Right lobe of liver (tissue), 6 donors: ENCODE measurements at regions not wholly inside any gene's neighbourhood (a gene's known extent, or its start where the extent isn't known, plus 50 kb on each side); places are given as distances from the start of the nearest gene placed in this dataset.

Experiments used
- ATAC-seq, 4 donors: fragments of 200-7000 bp; cut with Tn5 transposase; one replicate each; pipeline ENCODE4 v1.9.1; 2020; ENCODE audit warnings: mild to moderate bottlenecking in 4 of 4, moderate library complexity in 4 of 4
- DNase-seq, 3 donors: peaks; one replicate each; pipeline ENCODE4 v3.0.0-alpha.2; 2020
- H3K27ac ChIP-seq, 3 donors: fragments of 200-600 bp; one replicate each; pipeline ENCODE4 v1.8.0; 2022
- H3K27me3 ChIP-seq, 2 donors: fragments of 200-600 bp; one replicate each; pipeline ENCODE4 v1.8.0; 2022
- H3K36me3 ChIP-seq, 4 donors: fragments of 200-600 bp; sonication (generic) in 1 of 4; one replicate each; pipeline versions ENCODE4 v1.5.1 to v1.8.0; 2017 to 2022; ENCODE audit warnings: control low read depth in 1 of 4
- H3K4me1 ChIP-seq, 4 donors: fragments of 200-600 bp; sonication (generic) in 1 of 4; one replicate each; pipeline versions ENCODE4 v1.5.1 to v1.8.0; 2017 to 2022; ENCODE audit warnings: control low read depth in 1 of 4
- H3K4me3 ChIP-seq, 3 donors: fragments of 200-600 bp; one replicate each; pipeline ENCODE4 v1.8.0; 2022
- H3K9me3 ChIP-seq, 4 donors: fragments of 200-600 bp; sonication (generic) in 1 of 4; one replicate each; pipeline versions ENCODE4 v1.5.1 to v1.8.0; 2017 to 2022; ENCODE audit warnings: control low read depth in 1 of 4
- POLR2A ChIP-seq: fragments of 450-650 bp; IDR thresholded peaks from one replicate; pipeline ENCODE4 v1.6.1; 2017; ENCODE audit warnings: antibody characterized with exemption, mild to moderate bottlenecking
- WGBS: methylation state at CpG from one replicate; pipeline ENCODE4 v1.1.6; 2018; ENCODE audit warnings: low coverage, low lambda C conversion rate; ENCODE audit not compliant: insufficient coverage; ENCODE audit errors: missing lambda C conversion rate; 5-methylcytosine and 5-hydroxymethylcytosine counted together
- intact Hi-C, 2 donors: fragments of 100-400 bp; cut with DNase I; formaldehyde crosslinking; loops; one replicate each; pipeline versions ENCODE4 v1.11.2 to v1.14.1; 2022
- TF ChIP-seq, protein P1 (sequence below), 4 donors: fragments of 200-600 bp in 3 of 4; fragments of 450-650 bp in 1 of 4; IDR thresholded peaks; one replicate each; pipeline versions ENCODE4 v1.5.1 to v1.8.0; 2016 to 2022; ENCODE audit warnings: antibody characterized with exemption in 4 of 4, mild to moderate bottlenecking in 2 of 4
- donor health status: DM: no; HTN: yes; CAD: no.
- donor health status: DM: no; HTN: no; CAD: no.
- donor health status: DM: no; HTN: no; CAD: no.
- donor health status: DM: no; HTN: yes; CAD: no.
- donor health status: DM: no; HTN: yes; CAD: no.

DNA sequence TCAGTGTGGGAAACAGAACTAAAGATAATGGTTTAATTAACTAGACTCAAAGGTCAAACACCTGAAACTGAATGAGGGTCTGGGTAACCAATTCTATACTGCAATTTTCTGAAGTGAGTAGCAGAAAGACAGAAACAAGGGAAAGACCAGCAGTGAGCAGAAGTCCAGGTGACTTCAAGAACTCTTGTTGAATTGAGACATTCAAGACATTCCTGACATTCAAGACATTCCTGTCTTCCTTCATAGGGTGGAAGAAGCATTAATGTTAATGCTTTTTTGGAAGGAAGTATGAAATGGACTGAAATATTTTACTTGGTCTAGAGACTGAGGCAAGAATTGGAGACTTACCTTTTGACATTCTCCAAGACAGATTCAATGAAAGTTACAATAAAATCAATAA, 529.9 kb upstream of the MMS22L start:
- H3K9me3 ChIP-seq: no peaks in the 10 kb centered on the region
- no peak overlapping the region for H3K4me3 ChIP-seq
- DNase-seq: no peak
- no peaks in the 10 kb centered on the region for H3K4me1 ChIP-seq
- H3K36me3 ChIP-seq: no peaks in the 10 kb centered on the region
- TF ChIP-seq, protein P1, sequence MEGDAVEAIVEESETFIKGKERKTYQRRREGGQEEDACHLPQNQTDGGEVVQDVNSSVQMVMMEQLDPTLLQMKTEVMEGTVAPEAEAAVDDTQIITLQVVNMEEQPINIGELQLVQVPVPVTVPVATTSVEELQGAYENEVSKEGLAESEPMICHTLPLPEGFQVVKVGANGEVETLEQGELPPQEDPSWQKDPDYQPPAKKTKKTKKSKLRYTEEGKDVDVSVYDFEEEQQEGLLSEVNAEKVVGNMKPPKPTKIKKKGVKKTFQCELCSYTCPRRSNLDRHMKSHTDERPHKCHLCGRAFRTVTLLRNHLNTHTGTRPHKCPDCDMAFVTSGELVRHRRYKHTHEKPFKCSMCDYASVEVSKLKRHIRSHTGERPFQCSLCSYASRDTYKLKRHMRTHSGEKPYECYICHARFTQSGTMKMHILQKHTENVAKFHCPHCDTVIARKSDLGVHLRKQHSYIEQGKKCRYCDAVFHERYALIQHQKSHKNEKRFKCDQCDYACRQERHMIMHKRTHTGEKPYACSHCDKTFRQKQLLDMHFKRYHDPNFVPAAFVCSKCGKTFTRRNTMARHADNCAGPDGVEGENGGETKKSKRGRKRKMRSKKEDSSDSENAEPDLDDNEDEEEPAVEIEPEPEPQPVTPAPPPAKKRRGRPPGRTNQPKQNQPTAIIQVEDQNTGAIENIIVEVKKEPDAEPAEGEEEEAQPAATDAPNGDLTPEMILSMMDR (IDR thresholded peaks at IDR 0.05): no peak
- no peak for TF ChIP-seq POLR2A
- intact Hi-C loops: no loop called here
- ATAC-seq: no peak
- H3K27me3 ChIP-seq: no peaks in the 10 kb centered on the region
- no peak overlapping the region for H3K27ac ChIP-seq

DNA sequence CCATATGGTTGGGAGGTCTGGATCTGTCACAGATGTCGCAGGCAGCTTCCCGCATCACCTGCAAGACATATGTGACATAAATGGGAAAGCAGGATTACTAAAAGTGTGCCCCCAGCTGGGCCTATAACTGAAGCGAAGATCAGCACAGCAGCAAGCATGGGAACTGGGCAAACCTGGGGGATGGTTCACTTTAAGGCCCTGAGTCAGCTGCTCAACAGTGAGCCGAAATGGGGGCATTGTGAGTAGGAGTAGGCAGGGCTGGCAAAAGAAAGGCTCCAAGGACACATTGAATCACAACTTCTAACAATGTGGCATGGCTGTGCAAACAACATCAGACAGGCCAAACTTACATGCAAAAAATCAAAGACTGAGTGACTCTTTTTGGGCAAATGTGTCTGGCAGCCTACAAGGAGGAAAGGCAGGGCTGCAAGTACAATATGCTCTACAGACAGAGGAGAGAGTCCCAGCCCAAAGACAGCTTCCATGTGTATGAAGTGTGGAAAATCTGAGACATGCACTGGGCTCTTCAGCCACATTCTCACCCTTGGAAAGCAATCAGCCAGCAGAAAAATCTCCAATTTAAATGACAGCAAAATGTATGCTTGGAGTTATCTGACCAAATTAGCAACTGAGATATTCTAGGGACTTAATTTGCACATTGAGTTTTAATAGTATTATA, 531.0 kb upstream of the MMS22L start:
- Histone ChIP-seq H3K9me3 (no peaks in the 10 kb centered on the region), H3K27me3 (no peaks in the 10 kb centered on the region), H3K36me3 (no peaks in the 10 kb centered on the region), H3K4me3 (no peak overlapping the region), H3K27ac (no peak overlapping the region), H3K4me1 (no peaks in the 10 kb centered on the region)
- TF ChIP-seq, protein P1 (IDR thresholded peaks at IDR 0.05): no peak
- no peak for TF ChIP-seq POLR2A
- no peak for ATAC-seq
- intact Hi-C loops: no loop called here
- WGBS: 61% methylated on average over 4 of the region's 4 CpGs
- DNase-seq: no peak

DNA sequence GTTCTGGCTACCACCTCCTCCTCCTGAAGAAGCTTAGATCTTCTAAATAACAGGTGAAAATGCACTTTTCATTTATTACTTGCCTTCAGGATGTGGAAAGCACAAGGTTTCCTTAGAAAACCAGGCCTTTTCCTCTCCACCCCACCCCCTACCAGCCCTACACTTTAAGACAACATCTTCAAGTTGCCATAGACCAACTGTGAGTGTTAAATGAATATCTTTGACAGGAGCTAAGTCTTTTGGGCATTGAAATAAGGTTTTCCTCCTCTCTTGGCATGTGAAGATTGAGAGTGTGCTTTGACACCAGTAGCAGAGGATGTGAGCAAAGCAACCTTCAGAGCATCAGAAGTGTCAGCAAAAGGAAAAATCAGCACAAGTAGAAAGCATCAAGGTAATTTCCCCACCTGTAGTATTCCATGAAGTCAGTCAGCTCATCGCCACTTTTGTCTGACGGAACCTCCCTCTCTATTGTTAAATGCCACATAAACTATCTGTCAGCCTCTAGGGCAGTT, 532.3 kb upstream of the MMS22L start:
- H3K9me3 ChIP-seq: no peaks in the 10 kb centered on the region
- intact Hi-C loops: no loop called here
- H3K27me3 ChIP-seq: no peaks in the 10 kb centered on the region
- H3K4me1 ChIP-seq: no peaks in the 10 kb centered on the region
- H3K4me3 ChIP-seq: no peak overlapping the region
- DNase-seq: no peak
- ATAC-seq: no peak
- H3K27ac ChIP-seq: no peak overlapping the region
- 100% methylated on average over 2 of the region's 2 CpGs for WGBS
- TF ChIP-seq, protein P1 (IDR thresholded peaks at IDR 0.05): no peak
- TF ChIP-seq POLR2A: no peak
- no peaks in the 10 kb centered on the region for H3K36me3 ChIP-seq

DNA sequence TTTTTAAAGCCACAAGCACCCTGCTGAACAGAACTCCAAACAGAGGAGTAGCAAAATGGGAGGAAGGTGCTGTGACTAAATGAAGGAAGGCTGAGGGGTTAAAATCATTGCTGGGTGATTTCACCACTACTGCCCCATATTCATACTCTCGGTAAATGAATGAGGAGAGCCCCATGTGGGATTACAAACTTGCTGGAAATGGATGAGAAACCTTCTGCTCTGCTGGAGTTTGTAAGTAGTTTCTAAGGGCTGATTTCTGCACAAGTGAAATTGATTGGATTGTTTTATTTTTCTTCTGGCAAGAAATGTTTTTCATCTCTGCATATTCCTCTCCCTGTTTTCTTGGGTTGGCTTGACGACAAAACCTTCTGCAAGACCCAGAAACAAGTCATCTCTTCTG, 533.5 kb upstream of the MMS22L start:
- no peaks in the 10 kb centered on the region for H3K36me3 ChIP-seq
- WGBS: 32% methylated on average over 2 of the region's 2 CpGs
- no peak for TF ChIP-seq POLR2A
- TF ChIP-seq, protein P1 (IDR thresholded peaks at IDR 0.05): no peak
- H3K4me1 ChIP-seq: no peaks in the 10 kb centered on the region
- intact Hi-C loops: no loop called here
- H3K27me3 ChIP-seq: no peaks in the 10 kb centered on the region
- H3K9me3 ChIP-seq: no peaks in the 10 kb centered on the region
- H3K4me3 ChIP-seq: no peak overlapping the region
- no peak overlapping the region for H3K27ac ChIP-seq
- ATAC-seq (no peak), DNase-seq (no peak)

DNA sequence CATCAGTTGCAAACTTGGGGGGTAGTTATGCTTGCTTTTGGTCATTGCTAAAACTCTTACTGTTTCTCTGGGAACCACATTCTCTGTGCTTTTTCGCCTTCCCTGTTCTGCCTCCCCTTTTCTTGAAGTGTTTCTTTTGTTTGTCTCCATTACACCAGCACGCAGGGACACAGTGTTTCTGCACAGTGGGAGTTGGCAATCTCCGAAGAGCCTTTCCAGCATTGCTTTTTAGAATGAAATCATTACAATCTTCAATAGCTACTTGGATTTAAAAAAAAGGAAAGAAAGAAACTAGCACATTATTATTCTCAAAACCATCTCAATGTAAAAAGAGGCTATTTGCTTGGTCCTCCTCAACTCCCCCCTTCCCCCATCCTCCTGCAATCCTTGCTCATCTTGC, 536.7 kb upstream of the MMS22L start:
- WGBS: 35% methylated on average over 3 of the region's 3 CpGs
- no peak for TF ChIP-seq POLR2A
- TF ChIP-seq, protein P1 (IDR thresholded peaks at IDR 0.05): no peak

More for the DNA sequence above, 536.7 kb upstream of the MMS22L start:
- H3K9me3 ChIP-seq: no peaks in the 10 kb centered on the region
- H3K27me3 ChIP-seq: no peaks in the 10 kb centered on the region
- no peaks in the 10 kb centered on the region for H3K36me3 ChIP-seq
- DNase-seq (no peak), ATAC-seq (no peak)
- intact Hi-C loops: no loop called here
- no peak overlapping the region for H3K4me3 ChIP-seq
- no peak overlapping the region for H3K27ac ChIP-seq
- H3K4me1 ChIP-seq: no peaks in the 10 kb centered on the region
